Thyroid gland (tissue), 4 donors: ENCODE measurements at regions not wholly inside any gene's neighbourhood (a gene's known extent, or its start where the extent isn't known, plus 50 kb on each side); places are given as distances from the start of the nearest gene placed in this dataset.

ENCODE experiments used
- POLR2A ChIP-seq, 2 donors: fragments of 450-650 bp; IDR thresholded peaks; one replicate each; pipeline ENCODE4 v1.6.1; 2017; ENCODE audit warnings: antibody characterized with exemption in 2 of 2, mild to moderate bottlenecking in 2 of 2, moderate library complexity in 1 of 2
- TF ChIP-seq, protein P1 (sequence below), 6 experiments: fragments of 200-600 bp in 3 of 6; fragments of 450-650 bp in 3 of 6; sonication (generic) in 3 of 6; IDR thresholded peaks; one replicate each; pipeline ENCODE4 v1.5.1; 2016 to 2019; ENCODE audit warnings: antibody characterized with exemption in 6 of 6, mild to moderate bottlenecking in 2 of 6, inconsistent platforms in 1 of 6, moderate library complexity in 1 of 6

DNA sequence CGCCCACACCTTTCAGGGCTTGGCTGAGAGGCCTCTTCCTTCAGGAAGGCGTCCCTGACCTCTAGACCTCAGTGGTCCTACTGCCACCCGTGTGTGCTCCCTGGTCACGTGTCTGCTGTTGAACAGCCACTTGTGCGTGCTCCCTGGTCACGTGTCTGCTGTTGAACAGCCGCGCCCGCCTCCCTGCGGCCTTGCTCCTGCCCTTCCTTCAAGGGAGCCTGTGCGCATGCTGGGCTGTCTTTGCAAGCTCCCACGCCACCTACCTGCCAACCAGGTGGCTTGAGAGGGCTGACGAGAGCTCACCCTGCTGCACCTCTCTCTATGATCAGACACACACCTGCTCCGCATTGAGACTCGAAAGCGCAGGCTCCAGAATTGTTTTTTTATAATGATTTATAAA is 179.3 kb downstream of the BMP7 start:
- TF ChIP-seq, protein P1, sequence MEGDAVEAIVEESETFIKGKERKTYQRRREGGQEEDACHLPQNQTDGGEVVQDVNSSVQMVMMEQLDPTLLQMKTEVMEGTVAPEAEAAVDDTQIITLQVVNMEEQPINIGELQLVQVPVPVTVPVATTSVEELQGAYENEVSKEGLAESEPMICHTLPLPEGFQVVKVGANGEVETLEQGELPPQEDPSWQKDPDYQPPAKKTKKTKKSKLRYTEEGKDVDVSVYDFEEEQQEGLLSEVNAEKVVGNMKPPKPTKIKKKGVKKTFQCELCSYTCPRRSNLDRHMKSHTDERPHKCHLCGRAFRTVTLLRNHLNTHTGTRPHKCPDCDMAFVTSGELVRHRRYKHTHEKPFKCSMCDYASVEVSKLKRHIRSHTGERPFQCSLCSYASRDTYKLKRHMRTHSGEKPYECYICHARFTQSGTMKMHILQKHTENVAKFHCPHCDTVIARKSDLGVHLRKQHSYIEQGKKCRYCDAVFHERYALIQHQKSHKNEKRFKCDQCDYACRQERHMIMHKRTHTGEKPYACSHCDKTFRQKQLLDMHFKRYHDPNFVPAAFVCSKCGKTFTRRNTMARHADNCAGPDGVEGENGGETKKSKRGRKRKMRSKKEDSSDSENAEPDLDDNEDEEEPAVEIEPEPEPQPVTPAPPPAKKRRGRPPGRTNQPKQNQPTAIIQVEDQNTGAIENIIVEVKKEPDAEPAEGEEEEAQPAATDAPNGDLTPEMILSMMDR (IDR thresholded peaks at IDR 0.05): peak in 1 of 6 experiments; percentile 24
- TF ChIP-seq POLR2A (IDR thresholded peaks at IDR 0.05): no peak
